H1 (cell line): ENCODE measurements at regions not wholly inside any gene's neighbourhood (a gene's known extent, or its start where the extent isn't known, plus 50 kb on each side); places are given as distances from the start of the nearest gene placed in this dataset.

Source experiments
- ATF3 ChIP-seq: IDR thresholded peaks from 2 replicates; pipeline ENCODE4 v1.6.1; 2011; ENCODE audit warnings: low read depth, mild to moderate bottlenecking, low read length; ENCODE audit not compliant: insufficient read depth
- CHD2 ChIP-seq: IDR thresholded peaks from 2 replicates; pipeline ENCODE4 v1.6.1; 2012; ENCODE audit warnings: low read length, improper control_type of control experiment
- FOSL1 ChIP-seq: IDR thresholded peaks from 2 replicates; pipeline ENCODE4 v1.6.1; 2011; ENCODE audit warnings: mild to moderate bottlenecking, low read depth, low read length, moderate library complexity; ENCODE audit not compliant: insufficient read depth
- HDAC2 ChIP-seq, 2 experiments: fragments of 300-600 bp in 1 of 2; sonication (generic) in 1 of 2; IDR thresholded peaks; 2 replicates each; pipeline ENCODE4 v1.6.1; 2011 to 2012; ENCODE audit warnings: low read depth in 2 of 2, low read length in 2 of 2, mild to moderate bottlenecking in 2 of 2, moderate library complexity in 2 of 2, borderline replicate concordance in 1 of 2, inconsistent platforms in 1 of 2
- JUND ChIP-seq: IDR thresholded peaks from 2 replicates; pipeline ENCODE4 v1.6.1; 2011; ENCODE audit warnings: mild to moderate bottlenecking, improper control_type of control experiment, low read length
- KDM5A ChIP-seq: fragments of 200-600 bp; IDR thresholded peaks from 2 replicates; pipeline ENCODE4 v1.7.1; 2012; ENCODE audit warnings: mild to moderate bottlenecking, low read length, inconsistent platforms, mixed read lengths
- MAX ChIP-seq: IDR thresholded peaks from 2 replicates; pipeline ENCODE4 v1.6.1; 2012; ENCODE audit warnings: inconsistent platforms
- POLR2AphosphoS5 ChIP-seq: IDR thresholded peaks from 2 replicates; pipeline ENCODE4 v1.6.1; 2011; ENCODE audit warnings: low read depth, low read length
- SRF ChIP-seq: IDR thresholded peaks from 2 replicates; pipeline ENCODE4 v1.6.1; 2011; ENCODE audit warnings: mild to moderate bottlenecking, low read depth, low read length, moderate library complexity
- TEAD4 ChIP-seq: IDR thresholded peaks from 2 replicates; pipeline ENCODE4 v1.6.1; 2012; ENCODE audit warnings: low read depth, low read length, inconsistent platforms, mixed read lengths
- USF2 ChIP-seq: IDR thresholded peaks from 2 replicates; pipeline ENCODE4 v1.6.1; 2011; ENCODE audit warnings: low read length, improper control_type of control experiment
- YY1 ChIP-seq: IDR thresholded peaks from 2 replicates; pipeline ENCODE4 v1.6.1; 2011; ENCODE audit warnings: low read depth, mild to moderate bottlenecking, low read length
- ZNF274 ChIP-seq: IDR thresholded peaks from 2 replicates; pipeline ENCODE4 v1.7.0; 2012; ENCODE audit warnings: low read length, borderline replicate concordance; ENCODE audit errors: extremely low read depth
- TF ChIP-seq, protein P1 (sequence below), 3 experiments: IDR thresholded peaks; 1 replicate in 2 of 3; 2 replicates in 1 of 3; pipeline versions ENCODE4 v1.5.1 to v1.6.1; 2011; ENCODE audit warnings: low read length in 3 of 3, mild to moderate bottlenecking in 3 of 3, inconsistent platforms in 2 of 3, low read depth in 1 of 3, moderate library complexity in 1 of 3; ENCODE audit not compliant: insufficient read depth in 1 of 3; ENCODE audit errors: control extremely low read depth in 1 of 3

DNA sequence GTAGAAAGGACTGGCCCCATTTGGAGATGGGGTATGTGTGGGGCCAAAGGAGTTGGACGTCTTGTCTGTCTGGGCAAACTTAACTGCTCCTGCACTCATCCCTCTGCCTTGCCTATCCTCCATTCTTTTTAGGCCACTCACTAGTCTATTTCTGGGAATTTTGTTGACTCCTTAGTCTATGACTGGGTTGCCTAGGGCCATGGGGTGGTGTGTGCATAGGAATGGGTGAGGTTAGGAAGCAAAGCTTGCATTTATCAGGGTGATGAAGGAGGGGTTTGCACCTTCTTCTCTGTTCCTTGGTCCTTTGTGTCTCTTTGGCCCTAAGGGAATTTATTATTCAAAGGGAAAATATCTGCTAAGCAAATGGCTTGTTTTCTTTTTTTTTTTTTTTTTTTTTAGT, 80.9 kb upstream of the OR9Q1 start:
- no peak for TF ChIP-seq KDM5A
- TF ChIP-seq POLR2AphosphoS5, result no peak
- TF ChIP-seq, protein P1, sequence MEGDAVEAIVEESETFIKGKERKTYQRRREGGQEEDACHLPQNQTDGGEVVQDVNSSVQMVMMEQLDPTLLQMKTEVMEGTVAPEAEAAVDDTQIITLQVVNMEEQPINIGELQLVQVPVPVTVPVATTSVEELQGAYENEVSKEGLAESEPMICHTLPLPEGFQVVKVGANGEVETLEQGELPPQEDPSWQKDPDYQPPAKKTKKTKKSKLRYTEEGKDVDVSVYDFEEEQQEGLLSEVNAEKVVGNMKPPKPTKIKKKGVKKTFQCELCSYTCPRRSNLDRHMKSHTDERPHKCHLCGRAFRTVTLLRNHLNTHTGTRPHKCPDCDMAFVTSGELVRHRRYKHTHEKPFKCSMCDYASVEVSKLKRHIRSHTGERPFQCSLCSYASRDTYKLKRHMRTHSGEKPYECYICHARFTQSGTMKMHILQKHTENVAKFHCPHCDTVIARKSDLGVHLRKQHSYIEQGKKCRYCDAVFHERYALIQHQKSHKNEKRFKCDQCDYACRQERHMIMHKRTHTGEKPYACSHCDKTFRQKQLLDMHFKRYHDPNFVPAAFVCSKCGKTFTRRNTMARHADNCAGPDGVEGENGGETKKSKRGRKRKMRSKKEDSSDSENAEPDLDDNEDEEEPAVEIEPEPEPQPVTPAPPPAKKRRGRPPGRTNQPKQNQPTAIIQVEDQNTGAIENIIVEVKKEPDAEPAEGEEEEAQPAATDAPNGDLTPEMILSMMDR (IDR thresholded peaks at IDR 0.05; ENCODE audit: control extremely low read depth in 1 of 3, insufficient read depth in 1 of 3, low read depth in 1 of 3, low read length in 3 of 3), result no peak
- no peak for TF ChIP-seq CHD2
- TF ChIP-seq ATF3, result no peak
- TF ChIP-seq YY1, result no peak
- TF ChIP-seq MAX, result no peak
- TF ChIP-seq USF2, result no peak
- no peak for TF ChIP-seq SRF
- no peak for TF ChIP-seq JUND
- no peak for TF ChIP-seq FOSL1
- no peak for TF ChIP-seq ZNF274
- no peak for TF ChIP-seq TEAD4
- TF ChIP-seq HDAC2 (IDR thresholded peaks at IDR 0.05; ENCODE audit: borderline replicate concordance in 1 of 2, low read depth in 2 of 2, low read length in 2 of 2), result no peak
